ENCODE measurements at regions not wholly inside any gene's neighbourhood (a gene's known extent, or its start where the extent isn't known, plus 50 kb on each side); places are given as distances from the start of the nearest gene placed in this dataset.

DNA sequence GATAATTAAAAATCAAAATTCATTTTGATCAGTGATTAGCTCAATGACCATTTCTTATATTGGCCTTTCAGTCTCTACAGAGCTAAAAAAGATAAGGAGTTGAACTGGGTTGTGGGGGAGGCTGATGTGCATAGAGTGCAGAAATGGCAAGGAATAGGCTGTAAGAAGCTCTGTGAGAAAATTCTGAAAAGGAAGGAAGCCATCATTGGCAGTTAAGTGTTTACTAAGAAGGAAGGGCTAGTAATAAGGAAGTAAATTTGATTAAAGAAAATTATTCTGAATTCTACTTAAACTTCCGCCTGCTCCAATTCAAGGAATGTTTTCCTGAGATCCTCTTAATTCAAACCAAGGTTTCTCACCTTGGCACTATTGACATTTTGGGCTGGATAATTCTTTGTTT, 187.5 kb downstream of the MZT1 start:
- Histone ChIP-seq H3K4me3 (ENCODE audit: low read length) (no peak overlapping the region), H3K4me1 (ENCODE audit: insufficient read depth, low read length) (peaks cover 6% of the 10 kb centered on the region), H3K36me3 (ENCODE audit: insufficient read depth, low read length) (no peaks in the 10 kb centered on the region), H3K9me3 (ENCODE audit: low read length) (no peaks in the 10 kb centered on the region), H3K27me3 (ENCODE audit: insufficient read depth, low read length) (peaks cover 20% of the 10 kb centered on the region), H2AFZ (ENCODE audit: low read depth, low read length) (no peak overlapping the region)

DNA sequence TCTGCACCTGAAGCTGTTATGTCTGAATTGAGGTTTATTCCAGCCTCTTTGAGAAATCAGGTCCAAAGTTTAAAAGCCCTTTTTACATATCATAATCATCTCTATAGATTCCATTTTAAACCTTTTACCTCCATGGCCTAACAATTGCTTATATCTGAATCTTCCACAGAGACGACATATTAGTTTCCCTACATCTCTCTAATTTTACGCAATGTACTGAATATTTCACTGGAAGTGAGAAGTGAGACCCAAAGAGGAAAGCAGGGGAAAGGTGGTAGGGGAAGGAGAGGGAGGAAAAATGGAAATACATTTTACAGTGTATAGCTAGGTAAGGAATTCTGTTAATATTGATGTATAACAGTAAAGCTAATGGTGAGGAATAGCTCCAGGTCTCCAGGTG, 189.6 kb downstream of the MZT1 start:
- Histone ChIP-seq H3K4me3 (ENCODE audit: low read length) (no peak overlapping the region), H3K9me3 (ENCODE audit: low read length) (no peaks in the 10 kb centered on the region), H3K4me1 (ENCODE audit: insufficient read depth, low read length) (peaks cover 16% of the 10 kb centered on the region), H3K27me3 (ENCODE audit: insufficient read depth, low read length) (peaks cover 20% of the 10 kb centered on the region), H3K36me3 (ENCODE audit: insufficient read depth, low read length) (no peaks in the 10 kb centered on the region), H2AFZ (ENCODE audit: low read depth, low read length) (no peak overlapping the region)

DNA sequence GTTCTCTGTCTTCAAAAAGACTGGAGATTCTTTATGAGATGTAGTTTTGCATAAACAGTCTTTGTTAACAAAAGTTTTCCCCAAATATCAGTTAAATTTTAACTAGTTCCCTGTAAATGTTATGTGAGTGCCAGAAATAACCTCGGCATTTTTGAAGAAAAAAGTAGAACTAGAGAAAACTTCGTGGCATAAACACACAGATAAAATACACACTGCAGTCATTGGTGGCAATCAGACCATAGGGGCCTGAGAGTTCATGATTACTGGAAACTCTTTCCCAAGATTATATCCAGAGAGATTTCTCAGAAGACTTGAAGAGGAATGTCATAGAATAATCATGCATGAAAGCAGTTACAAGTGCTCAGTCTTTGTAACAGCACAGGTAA, 190.0 kb downstream of the MZT1 start:
- no peak overlapping the region for H3K4me3 ChIP-seq (ENCODE audit: low read length)
- no peaks in the 10 kb centered on the region for H3K36me3 ChIP-seq (ENCODE audit: insufficient read depth, low read length)
- peaks cover 16% of the 10 kb centered on the region for H3K4me1 ChIP-seq (ENCODE audit: insufficient read depth, low read length)
- H2AFZ ChIP-seq (ENCODE audit: low read depth, low read length) = no peak overlapping the region
- no peaks in the 10 kb centered on the region for H3K9me3 ChIP-seq (ENCODE audit: low read length)
- H3K27me3 ChIP-seq (ENCODE audit: insufficient read depth, low read length) = peaks cover 18% of the 10 kb centered on the region

DNA sequence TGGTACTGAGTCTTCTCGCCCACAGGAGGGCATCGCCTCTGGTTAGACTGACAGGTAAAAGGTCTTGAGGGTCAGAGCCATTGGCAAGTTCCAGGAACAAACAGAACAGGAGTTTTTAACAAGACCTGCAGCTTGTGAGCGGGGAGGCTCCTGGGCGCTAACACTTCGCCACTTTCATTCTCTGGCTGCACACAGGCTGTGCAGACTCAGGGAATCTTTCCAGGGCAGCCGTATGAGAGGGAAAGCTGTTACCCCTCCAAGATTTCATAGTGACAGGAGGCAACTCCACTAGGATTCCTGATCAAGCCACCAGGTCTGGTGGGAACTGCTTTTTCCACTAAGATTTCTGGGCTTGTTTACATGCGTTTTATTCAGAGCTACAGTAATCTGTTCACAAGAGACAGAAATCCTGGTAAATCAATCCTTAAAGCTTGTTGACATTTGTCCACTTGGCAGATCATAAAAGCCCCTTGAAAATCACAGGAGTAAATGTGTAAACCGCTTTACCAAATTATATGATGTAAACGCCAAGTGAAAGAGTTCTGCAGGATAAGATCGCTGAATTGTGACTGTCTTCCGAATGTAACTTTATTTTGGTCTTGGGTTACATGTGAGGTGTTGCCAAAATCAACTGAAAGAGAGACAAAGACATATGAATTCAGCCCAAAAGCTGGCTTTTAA, 190.6 kb downstream of the MZT1 start:
- H3K4me1 ChIP-seq (ENCODE audit: insufficient read depth, low read length) = peaks cover 16% of the 10 kb centered on the region
- peaks cover 3% of the 10 kb centered on the region for H3K9me3 ChIP-seq (ENCODE audit: low read length)
- H3K27me3 ChIP-seq (ENCODE audit: insufficient read depth, low read length) = peaks cover 19% of the 10 kb centered on the region
- no peak overlapping the region for H3K4me3 ChIP-seq (ENCODE audit: low read length)
- no peaks in the 10 kb centered on the region for H3K36me3 ChIP-seq (ENCODE audit: insufficient read depth, low read length)
- no peak overlapping the region for H2AFZ ChIP-seq (ENCODE audit: low read depth, low read length)

DNA sequence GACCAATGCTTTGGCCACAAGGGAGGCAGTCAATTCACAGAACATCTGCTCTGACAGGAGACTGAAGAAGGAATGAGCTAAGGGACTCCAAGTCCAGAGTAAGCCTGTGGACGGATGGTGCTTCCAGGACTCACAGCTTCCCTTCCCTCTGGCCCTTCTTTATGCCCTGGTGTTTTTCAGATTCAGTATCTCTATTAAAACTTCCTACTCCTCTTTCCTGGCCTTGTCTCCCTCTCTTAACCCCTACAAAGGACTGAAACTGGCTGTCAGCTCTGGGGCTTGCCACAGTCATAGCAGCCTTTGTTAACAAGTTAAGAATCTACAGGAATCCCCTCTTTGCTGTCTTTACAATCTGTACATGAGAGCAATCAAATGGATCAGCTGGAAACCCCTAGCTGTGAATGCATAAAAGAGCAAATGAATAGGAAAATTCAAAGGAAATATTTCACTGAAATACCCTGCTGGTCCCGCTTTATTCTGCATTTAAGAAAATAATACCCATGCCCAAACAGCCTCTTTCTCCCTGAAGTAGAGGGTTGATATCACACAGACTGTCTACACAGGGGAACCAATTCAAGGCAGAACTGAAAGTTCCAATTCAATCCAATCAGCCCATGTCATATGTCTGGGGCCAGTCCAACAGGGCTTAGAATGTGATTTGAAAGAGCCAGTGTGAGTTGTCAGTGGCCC, 192.3 kb downstream of the MZT1 start:
- Histone ChIP-seq H3K4me1 (ENCODE audit: insufficient read depth, low read length) (peaks cover 16% of the 10 kb centered on the region), H3K9me3 (ENCODE audit: low read length) (peaks cover 6% of the 10 kb centered on the region), H3K27me3 (ENCODE audit: insufficient read depth, low read length) (peaks cover 29% of the 10 kb centered on the region), H3K4me3 (ENCODE audit: low read length) (no peak overlapping the region), H2AFZ (ENCODE audit: low read depth, low read length) (no peak overlapping the region), H3K36me3 (ENCODE audit: insufficient read depth, low read length) (no peaks in the 10 kb centered on the region)

DNA sequence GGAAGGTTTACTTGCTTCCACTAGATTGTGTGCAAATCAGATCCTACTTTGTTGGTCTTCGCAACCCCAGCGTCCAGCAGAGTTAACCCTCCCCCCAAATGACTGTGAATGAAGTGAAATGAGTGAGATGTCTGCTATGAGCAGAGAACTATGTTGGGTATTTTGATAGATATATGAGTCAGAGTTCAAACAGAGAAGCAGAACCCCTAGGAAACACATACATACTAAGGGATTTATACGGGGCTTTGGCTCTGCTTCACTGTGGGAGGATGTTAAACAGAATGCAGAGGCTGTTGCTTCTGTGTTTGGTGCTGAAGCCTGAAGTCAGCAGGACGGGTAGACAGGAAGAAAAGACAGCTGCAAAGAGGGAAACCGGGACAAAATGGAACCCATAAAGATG, 197.0 kb downstream of the MZT1 start:
- H3K4me3 ChIP-seq (ENCODE audit: low read length) = no peak overlapping the region
- H2AFZ ChIP-seq (ENCODE audit: low read depth, low read length) = no peak overlapping the region
- no peaks in the 10 kb centered on the region for H3K36me3 ChIP-seq (ENCODE audit: insufficient read depth, low read length)
- H3K4me1 ChIP-seq (ENCODE audit: insufficient read depth, low read length) = peaks cover 14% of the 10 kb centered on the region
- peaks cover 29% of the 10 kb centered on the region for H3K27me3 ChIP-seq (ENCODE audit: insufficient read depth, low read length)
- peaks cover 6% of the 10 kb centered on the region for H3K9me3 ChIP-seq (ENCODE audit: low read length)

DNA sequence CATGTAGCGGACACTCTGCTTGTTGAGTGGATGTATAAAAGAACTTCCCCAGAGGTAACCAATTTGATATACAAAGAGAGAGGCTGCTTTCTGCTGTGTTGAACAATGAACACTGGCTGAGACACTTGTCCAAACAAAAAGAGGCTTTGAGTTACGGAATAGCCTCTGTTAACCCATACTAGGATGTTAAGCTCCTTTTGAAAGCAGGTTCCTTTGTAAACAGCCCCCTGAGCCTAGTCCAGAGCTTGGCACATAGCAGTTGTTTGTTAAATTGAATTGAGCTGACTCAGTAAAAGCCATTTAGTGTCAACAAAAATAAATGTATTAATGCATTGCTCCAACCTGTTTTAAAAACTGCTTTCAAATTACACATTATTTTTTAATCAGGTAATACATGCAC, 200.1 kb downstream of the MZT1 start:
- H3K4me3 ChIP-seq (ENCODE audit: low read length) = no peak overlapping the region
- H3K36me3 ChIP-seq (ENCODE audit: insufficient read depth, low read length) = no peaks in the 10 kb centered on the region
- peaks cover 32% of the 10 kb centered on the region for H3K27me3 ChIP-seq (ENCODE audit: insufficient read depth, low read length)
- H3K4me1 ChIP-seq (ENCODE audit: insufficient read depth, low read length) = no peaks in the 10 kb centered on the region
- H3K9me3 ChIP-seq (ENCODE audit: low read length) = peaks cover 6% of the 10 kb centered on the region
- no peak overlapping the region for H2AFZ ChIP-seq (ENCODE audit: low read depth, low read length)

DNA sequence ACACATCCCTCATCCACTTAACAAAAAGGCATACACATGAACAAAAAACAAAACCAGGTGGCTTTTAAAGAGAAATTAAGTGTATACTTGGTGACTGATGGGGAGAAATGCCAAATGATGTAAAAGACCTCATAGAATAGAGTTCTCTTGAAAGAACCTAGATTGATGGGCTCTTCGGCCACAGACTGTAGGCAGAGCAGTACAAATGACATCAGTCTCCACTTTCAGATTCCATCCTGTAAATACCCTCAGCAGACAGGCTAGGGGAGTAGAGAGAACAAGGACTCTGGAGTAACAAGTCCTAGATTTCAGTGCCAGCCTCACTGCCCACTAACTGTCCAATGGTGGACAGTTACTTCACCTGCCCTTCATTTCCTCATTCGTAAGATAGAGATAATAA, 203.8 kb downstream of the MZT1 start:
- peaks cover 7% of the 10 kb centered on the region for H3K27me3 ChIP-seq (ENCODE audit: insufficient read depth, low read length)
- no peaks in the 10 kb centered on the region for H3K4me1 ChIP-seq (ENCODE audit: insufficient read depth, low read length)
- no peak overlapping the region for H3K4me3 ChIP-seq (ENCODE audit: low read length)
- no peaks in the 10 kb centered on the region for H3K36me3 ChIP-seq (ENCODE audit: insufficient read depth, low read length)
- H3K9me3 ChIP-seq (ENCODE audit: low read length) = no peaks in the 10 kb centered on the region
- H2AFZ ChIP-seq (ENCODE audit: low read depth, low read length) = no peak overlapping the region

DNA sequence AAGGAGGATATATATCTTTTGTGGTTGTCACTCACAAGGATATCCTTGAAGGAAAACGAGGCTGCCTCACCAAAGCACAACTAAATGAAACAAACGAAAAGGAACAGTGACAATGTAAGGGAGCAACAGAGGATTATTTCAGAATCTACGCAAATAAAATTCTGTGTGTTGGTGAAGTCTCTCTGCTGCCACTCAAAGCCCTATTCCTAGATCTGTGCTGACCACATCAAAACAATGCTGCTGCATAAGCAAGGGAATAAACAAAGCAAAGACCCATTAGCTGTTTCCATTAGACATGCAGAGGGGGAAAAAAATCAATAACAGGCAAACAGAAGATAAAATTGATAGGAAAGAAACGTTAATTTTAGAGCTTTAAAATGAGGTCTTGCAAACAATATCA, 204.4 kb downstream of the MZT1 start:
- Histone ChIP-seq H2AFZ (ENCODE audit: low read depth, low read length) (no peak overlapping the region), H3K27me3 (ENCODE audit: insufficient read depth, low read length) (peaks cover 6% of the 10 kb centered on the region), H3K36me3 (ENCODE audit: insufficient read depth, low read length) (no peaks in the 10 kb centered on the region), H3K9me3 (ENCODE audit: low read length) (no peaks in the 10 kb centered on the region), H3K4me1 (ENCODE audit: insufficient read depth, low read length) (no peaks in the 10 kb centered on the region), H3K4me3 (ENCODE audit: low read length) (no peak overlapping the region)

DNA sequence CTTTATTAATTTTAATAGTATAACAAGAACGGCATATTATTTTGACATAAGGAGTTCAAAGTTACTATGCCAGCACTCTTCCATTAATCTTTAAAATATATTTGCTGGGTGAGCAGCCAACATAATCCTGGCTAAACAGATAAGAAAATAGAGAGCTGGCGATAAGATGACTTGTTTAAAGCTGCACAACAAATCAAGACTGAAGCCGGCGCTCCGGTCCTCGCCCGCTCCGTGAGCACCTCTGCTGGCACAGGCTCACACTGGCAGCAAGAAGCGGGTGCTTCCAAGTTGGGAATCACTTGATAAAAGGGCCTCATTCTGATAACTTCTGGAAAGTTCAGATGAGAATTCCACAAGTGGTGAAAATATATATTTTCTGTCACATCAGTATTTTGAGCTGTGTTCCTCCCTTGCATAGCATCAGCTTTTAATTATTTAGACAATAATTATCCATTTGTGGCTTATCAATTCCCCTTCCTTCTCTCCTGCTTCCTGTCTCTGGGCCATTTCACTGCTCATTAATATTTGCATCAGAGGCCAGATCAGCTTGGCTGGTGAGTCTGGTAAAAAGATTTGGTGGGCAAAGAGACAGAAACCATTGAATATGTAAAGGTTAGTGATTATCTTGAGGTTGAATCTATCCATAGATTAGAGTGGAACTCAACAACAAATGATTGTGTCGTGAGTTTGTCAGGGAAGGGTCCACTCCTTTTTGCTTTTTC, 205.3 kb downstream of the MZT1 start:
- Histone ChIP-seq H3K27me3 (ENCODE audit: insufficient read depth, low read length) (peaks cover 2% of the 10 kb centered on the region), H3K9me3 (ENCODE audit: low read length) (no peaks in the 10 kb centered on the region), H3K36me3 (ENCODE audit: insufficient read depth, low read length) (no peaks in the 10 kb centered on the region), H3K4me1 (ENCODE audit: insufficient read depth, low read length) (no peaks in the 10 kb centered on the region), H3K4me3 (ENCODE audit: low read length) (no peak overlapping the region), H2AFZ (ENCODE audit: low read depth, low read length) (no peak overlapping the region)

DNA sequence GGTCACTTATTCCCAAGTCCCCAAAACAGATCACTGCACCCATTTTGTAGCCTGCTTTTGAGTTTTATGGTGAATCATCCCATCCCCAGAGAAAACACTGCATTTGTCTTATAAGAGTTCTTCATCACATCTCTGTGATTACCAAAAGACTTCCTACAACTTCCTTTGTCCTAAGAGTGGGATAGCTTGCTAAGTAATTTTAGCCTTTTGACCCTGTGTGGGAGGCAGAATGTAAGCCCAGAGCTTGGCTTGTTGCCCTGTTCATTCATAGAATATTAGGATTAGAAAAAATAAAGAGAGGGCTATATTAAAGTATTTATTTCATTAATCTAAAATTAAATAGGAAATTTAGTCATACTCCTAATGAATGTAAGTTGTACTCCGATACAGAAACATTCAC, 213.3 kb downstream of the MZT1 start:
- Histone ChIP-seq H3K9me3 (ENCODE audit: low read length) (no peaks in the 10 kb centered on the region), H3K27me3 (ENCODE audit: insufficient read depth, low read length) (no peaks in the 10 kb centered on the region), H3K4me3 (ENCODE audit: low read length) (no peak overlapping the region), H3K4me1 (ENCODE audit: insufficient read depth, low read length) (peaks cover 8% of the 10 kb centered on the region), H2AFZ (ENCODE audit: low read depth, low read length) (no peak overlapping the region), H3K36me3 (ENCODE audit: insufficient read depth, low read length) (no peaks in the 10 kb centered on the region)

DNA sequence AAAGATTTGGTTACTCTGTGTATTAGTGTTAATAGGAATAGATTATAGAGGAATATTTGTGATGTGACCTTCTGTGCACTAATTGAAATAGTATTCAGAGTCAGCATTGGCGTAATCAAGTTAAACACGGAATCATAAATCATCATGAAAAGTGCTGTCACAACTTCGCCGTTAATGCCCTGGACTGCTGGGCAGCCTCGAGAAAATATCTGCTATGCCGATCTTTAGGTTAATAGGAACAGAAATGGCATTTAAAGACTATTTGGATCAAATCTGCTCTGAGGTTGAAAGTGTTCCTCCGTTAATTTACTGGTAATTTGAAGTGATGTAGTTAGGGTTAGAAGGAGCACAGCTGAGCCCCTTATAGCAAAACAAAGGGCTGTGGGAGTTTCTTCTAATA, 219.0 kb downstream of the MZT1 start:
- Histone ChIP-seq H3K4me1 (ENCODE audit: insufficient read depth, low read length) (peaks cover 10% of the 10 kb centered on the region), H3K9me3 (ENCODE audit: low read length) (no peaks in the 10 kb centered on the region), H3K36me3 (ENCODE audit: insufficient read depth, low read length) (no peaks in the 10 kb centered on the region), H2AFZ (ENCODE audit: low read depth, low read length) (no peak overlapping the region), H3K4me3 (ENCODE audit: low read length) (no peak overlapping the region), H3K27me3 (ENCODE audit: insufficient read depth, low read length) (no peaks in the 10 kb centered on the region)

DNA sequence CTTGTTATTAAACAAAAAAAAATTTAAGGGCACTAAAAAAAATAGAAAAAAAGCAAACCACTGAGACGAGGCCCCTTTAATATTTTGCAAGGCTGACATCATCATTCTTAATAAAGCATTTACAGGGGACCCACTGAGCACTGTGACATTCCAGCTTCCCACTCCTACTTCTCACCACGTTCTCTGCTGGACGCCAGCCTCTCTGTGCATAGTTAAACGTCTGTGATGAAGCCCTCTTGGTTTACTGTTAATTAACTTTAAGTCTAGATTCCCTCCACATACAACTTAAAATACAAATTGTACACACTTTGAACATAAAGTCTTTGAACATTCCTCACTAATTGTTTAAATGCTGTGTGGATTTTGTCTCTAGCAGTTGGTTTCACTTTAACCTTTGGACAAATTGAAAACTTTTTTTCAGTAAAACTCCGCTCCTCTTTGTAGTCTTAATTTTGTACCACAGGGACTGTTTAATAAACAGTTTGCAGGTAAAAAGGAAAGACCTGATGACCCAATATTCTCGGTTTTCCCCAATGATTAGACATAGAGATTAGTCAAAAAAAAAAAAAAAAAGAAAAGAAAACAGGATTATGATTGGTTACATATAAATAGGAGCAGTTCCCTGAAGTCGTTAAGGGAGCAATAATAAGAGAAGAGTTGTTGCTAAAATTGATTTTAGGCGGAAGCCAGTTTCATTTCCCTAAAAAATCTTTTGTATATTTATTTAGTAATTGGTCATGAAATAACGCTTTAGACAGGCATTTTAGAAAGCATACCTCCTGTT, 219.8 kb downstream of the MZT1 start:
- Histone ChIP-seq H3K9me3 (ENCODE audit: low read length) (no peaks in the 10 kb centered on the region), H3K4me1 (ENCODE audit: insufficient read depth, low read length) (peaks cover 10% of the 10 kb centered on the region), H3K36me3 (ENCODE audit: insufficient read depth, low read length) (no peaks in the 10 kb centered on the region), H2AFZ (ENCODE audit: low read depth, low read length) (no peak overlapping the region), H3K4me3 (ENCODE audit: low read length) (no peak overlapping the region), H3K27me3 (ENCODE audit: insufficient read depth, low read length) (no peaks in the 10 kb centered on the region)

All from neuron (in vitro differentiated cells).